ENCODE measurements at regions not wholly inside any gene's neighbourhood (a gene's known extent, or its start where the extent isn't known, plus 50 kb on each side); places are given as distances from the start of the nearest gene placed in this dataset.

DNA sequence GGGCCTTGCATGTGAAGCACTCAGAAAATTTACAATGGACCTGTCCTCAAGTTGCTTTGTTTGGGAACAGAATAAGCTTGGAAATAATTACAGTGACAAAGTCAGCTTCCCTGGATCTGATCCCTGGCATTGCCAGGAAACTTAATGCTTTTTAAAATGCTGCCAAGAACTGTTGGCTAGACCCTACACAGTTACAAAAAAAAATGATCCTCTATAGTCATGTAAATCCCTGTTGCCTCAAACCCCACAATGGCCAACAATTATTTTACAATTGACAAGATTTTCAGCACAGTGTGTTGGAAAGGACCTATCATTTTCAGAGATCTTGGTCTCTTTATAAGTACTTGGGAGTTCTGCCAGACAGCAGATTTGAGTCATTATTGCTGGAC is 470.4 kb upstream of the ACVR2A start:
- TF ChIP-seq, protein P1, sequence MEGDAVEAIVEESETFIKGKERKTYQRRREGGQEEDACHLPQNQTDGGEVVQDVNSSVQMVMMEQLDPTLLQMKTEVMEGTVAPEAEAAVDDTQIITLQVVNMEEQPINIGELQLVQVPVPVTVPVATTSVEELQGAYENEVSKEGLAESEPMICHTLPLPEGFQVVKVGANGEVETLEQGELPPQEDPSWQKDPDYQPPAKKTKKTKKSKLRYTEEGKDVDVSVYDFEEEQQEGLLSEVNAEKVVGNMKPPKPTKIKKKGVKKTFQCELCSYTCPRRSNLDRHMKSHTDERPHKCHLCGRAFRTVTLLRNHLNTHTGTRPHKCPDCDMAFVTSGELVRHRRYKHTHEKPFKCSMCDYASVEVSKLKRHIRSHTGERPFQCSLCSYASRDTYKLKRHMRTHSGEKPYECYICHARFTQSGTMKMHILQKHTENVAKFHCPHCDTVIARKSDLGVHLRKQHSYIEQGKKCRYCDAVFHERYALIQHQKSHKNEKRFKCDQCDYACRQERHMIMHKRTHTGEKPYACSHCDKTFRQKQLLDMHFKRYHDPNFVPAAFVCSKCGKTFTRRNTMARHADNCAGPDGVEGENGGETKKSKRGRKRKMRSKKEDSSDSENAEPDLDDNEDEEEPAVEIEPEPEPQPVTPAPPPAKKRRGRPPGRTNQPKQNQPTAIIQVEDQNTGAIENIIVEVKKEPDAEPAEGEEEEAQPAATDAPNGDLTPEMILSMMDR (IDR thresholded peaks at IDR 0.05): no peak
- TF ChIP-seq POLR2A (IDR thresholded peaks at IDR 0.05) (no peak), EP300 (IDR thresholded peaks at IDR 0.05) (no peak)
